GM21367 (cell line): ENCODE measurements at regions not wholly inside any gene's neighbourhood (a gene's known extent, or its start where the extent isn't known, plus 50 kb on each side); places are given as distances from the start of the nearest gene placed in this dataset.
"Not testable (repeated sequence)": the region's sequence is repeated elsewhere in the genome, so short reads cannot be mapped to it uniquely, and the experiment has no call there.

ENCODE experiments used
- ATAC-seq: cut with Tn5 transposase; IDR thresholded peaks from one replicate; pipeline ENCODE4 v1.9.1; 2021; ENCODE audit not compliant: unreplicated experiment

GRCh38 chrX:69065451-69065850 is 99.8 kb downstream of the PJA1 start:
- ATAC-seq, result no peak

GRCh38 chrX:69063486-69063885 is 101.8 kb downstream of the PJA1 start:
- no peak for ATAC-seq

GRCh38 chrX:69062493-69062892 is 102.8 kb downstream of the PJA1 start:
- ATAC-seq, result no peak

GRCh38 chrX:69060631-69061408 is 104.4 kb downstream of the PJA1 start:
- no peak for ATAC-seq

GRCh38 chrX:69055193-69055592 is 110.1 kb downstream of the PJA1 start:
- no peak for ATAC-seq

- ATAC-seq, result not testable (repeated sequence)
Observed at GRCh38 chrX:69054497-69054896, 110.8 kb downstream of the PJA1 start.

- no peak for ATAC-seq
Observed at GRCh38 chrX:69051901-69052300, 113.4 kb downstream of the PJA1 start.

- ATAC-seq, result no peak
Observed at GRCh38 chrX:69050051-69050765, 115.0 kb downstream of the PJA1 start.

GRCh38 chrX:69046996-69047490 is 118.2 kb downstream of the PJA1 start:
- no peak for ATAC-seq

GRCh38 chrX:69045616-69046345 is 119.5 kb downstream of the PJA1 start:
- no peak for ATAC-seq

- no peak for ATAC-seq
Observed at GRCh38 chrX:69038816-69039215, 126.4 kb downstream of the PJA1 start.

- no peak for ATAC-seq
Observed at GRCh38 chrX:69038188-69038587, 127.1 kb downstream of the PJA1 start.

- ATAC-seq, result no peak
Observed at GRCh38 chrX:69037786-69038185, 127.5 kb downstream of the PJA1 start.

GRCh38 chrX:69036674-69037573 is 128.3 kb downstream of the PJA1 start:
- no peak for ATAC-seq

GRCh38 chrX:69034451-69034850 is 130.8 kb downstream of the PJA1 start:
- ATAC-seq, result no peak

- ATAC-seq, result no peak
Observed at GRCh38 chrX:69033936-69034335, 131.3 kb downstream of the PJA1 start.

GRCh38 chrX:69032601-69033000 is 132.7 kb downstream of the PJA1 start:
- no peak for ATAC-seq

GRCh38 chrX:69031971-69032391 is 133.3 kb downstream of the PJA1 start:
- no peak for ATAC-seq

GRCh38 chrX:69031181-69031580 is 134.1 kb downstream of the PJA1 start:
- ATAC-seq, result no peak

- no peak for ATAC-seq
Observed at GRCh38 chrX:69029771-69030170, 135.5 kb downstream of the PJA1 start.

- no peak for ATAC-seq
Observed at GRCh38 chrX:69028761-69029120, 136.5 kb downstream of the PJA1 start.
